ENCODE measurements at regions not wholly inside any gene's neighbourhood (a gene's known extent, or its start where the extent isn't known, plus 50 kb on each side); places are given as distances from the start of the nearest gene placed in this dataset.

DNA sequence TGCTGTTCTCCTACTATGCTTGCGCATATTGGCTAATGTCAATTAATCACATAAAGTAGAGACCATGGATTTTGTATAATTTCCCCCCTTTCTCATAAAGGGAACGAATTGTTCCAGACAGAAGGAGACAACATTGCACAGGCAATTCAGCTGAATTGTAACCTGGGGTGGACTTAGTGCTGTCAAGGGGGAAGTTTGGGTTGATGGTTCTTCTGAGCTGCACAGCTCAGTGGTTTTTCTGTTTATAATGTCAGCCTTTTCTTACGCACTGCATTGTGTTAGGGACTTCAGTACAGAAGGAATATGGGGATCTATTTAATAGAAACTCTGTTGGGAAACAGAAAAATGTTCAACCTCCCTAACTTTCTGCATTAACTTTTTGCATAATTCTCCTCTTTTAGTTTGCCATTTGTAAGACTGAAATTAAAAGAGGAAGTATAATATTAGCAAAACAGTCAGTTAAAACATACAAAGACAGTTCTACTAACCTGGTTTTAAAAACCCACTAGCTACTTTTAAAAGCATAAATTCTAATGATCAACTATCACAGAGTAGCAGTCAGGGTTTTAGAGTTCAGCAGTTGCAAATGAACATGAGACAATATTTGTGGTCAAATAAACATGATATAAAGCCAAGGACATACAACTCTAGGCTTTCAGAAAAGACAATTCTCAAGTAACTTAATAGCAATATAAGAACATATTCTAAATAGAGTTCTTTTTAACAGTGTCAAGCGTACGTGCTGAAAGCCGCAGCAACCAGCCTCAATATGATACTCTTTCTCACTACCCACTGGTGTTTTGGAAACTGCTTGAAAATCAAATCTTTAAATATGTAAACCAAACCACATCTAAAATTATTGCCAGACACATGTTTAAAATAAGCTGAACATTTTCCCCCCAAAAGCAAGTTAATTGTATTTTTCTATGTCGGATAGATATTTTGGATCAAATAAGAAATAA, 393.0 kb downstream of the FSCB start:
- Mint-ChIP-seq H3K4me3 (no peak overlapping the region), H3K27ac (no peak overlapping the region)
- ATAC-seq: no peak

DNA sequence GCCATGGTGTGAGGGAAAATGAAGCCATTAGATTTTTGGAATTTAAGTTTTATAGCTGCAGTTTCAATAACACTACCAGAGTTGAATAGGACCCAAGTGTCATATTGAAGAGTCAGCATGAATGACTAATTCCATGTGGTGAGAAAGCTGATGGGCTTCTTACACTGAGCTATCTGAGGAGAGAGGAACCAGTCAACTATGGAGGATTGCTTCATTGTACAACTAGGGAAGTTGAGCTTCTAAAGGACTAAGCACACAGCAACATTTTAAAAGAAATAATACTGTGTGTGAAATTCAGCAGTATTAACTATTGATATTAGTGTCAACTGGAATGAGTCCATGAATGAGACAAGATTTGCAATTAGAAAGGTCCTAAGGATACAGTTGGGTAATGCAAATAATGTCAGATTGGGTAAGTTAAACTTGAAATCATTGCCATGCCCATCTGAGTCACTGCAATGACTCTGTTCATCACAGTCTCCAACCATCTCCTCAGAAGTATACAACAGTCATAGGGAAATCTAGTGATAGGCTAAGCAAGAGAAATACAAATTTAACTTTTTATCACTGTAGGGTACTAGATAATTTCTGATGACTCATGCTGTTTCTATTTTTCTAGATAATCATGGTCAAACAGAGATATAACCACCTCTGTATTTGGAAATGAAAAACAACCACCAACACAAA, 394.2 kb downstream of the FSCB start:
- H3K36me3 Mint-ChIP-seq: no peaks in the 10 kb centered on the region
- no peaks in the 10 kb centered on the region for H3K27me3 Mint-ChIP-seq
- no peak for DNase-seq (ENCODE audit: low spot score)

More for the DNA sequence above, 393.0 kb downstream of the FSCB start:
- H3K36me3 Mint-ChIP-seq: no peaks in the 10 kb centered on the region
- H3K27me3 Mint-ChIP-seq: no peaks in the 10 kb centered on the region
- H3K9me3 Mint-ChIP-seq: peaks cover 21% of the 10 kb centered on the region
- H3K4me1 Mint-ChIP-seq (ENCODE audit: low read depth in 2 of 2): no peaks in the 10 kb centered on the region
- no peak for DNase-seq (ENCODE audit: low spot score)

DNA sequence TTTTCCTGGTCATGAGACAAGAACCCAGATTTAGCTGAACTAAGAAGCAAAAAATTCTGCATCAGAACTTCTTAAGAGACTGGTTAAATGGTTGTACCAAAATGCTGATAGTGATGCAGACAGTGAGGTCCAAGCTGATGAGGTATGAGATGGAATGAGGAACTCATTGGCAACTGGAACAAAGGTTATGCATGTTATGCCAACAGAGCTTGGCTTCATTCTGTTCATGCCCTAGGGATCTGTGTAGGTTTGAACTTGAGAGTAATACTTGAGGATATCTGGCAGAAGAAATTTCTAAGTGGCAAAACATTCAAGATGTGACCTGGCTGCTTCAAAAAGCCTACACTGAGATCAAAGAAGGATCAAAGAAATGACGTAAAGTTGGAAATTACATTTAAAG, 398.0 kb downstream of the FSCB start:
- ATAC-seq: no peak
- no peaks in the 10 kb centered on the region for H3K27me3 Mint-ChIP-seq
- H3K4me3 Mint-ChIP-seq: no peak overlapping the region
- H3K36me3 Mint-ChIP-seq: no peaks in the 10 kb centered on the region
- H3K9me3 Mint-ChIP-seq: peaks cover 22% of the 10 kb centered on the region
- no peaks in the 10 kb centered on the region for H3K4me1 Mint-ChIP-seq (ENCODE audit: low read depth in 2 of 2)
- no peak for DNase-seq (ENCODE audit: low spot score)
- H3K27ac Mint-ChIP-seq: no peak overlapping the region

More for the DNA sequence above, 394.2 kb downstream of the FSCB start:
- Mint-ChIP-seq H3K4me3 (no peak overlapping the region), H3K4me1 (ENCODE audit: low read depth in 2 of 2) (no peaks in the 10 kb centered on the region), H3K27ac (no peak overlapping the region), H3K9me3 (peaks cover 20% of the 10 kb centered on the region)
- no peak for ATAC-seq

DNA sequence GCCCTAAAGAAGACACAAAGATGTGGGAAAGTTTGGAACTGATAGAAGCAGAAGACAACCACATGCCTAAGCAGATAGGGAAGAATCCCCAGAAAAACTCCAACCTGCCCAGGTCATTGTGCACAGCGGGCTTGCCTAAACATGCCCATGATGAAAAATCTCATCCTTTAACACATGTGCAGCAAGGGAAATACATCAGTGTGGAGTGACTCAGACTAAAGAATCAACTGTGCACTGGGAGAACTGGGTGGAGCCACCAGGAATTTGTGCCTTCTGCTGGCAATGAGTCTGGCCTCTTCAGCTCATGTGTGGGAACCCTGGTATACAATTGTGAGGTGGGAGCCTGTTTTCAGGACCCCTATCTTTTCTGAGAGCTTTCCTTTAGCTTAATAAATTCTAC, 398.5 kb downstream of the FSCB start:
- H3K27ac Mint-ChIP-seq: no peak overlapping the region
- no peaks in the 10 kb centered on the region for H3K27me3 Mint-ChIP-seq
- H3K36me3 Mint-ChIP-seq: no peaks in the 10 kb centered on the region
- no peak overlapping the region for H3K4me3 Mint-ChIP-seq
- no peak for ATAC-seq
- peaks cover 22% of the 10 kb centered on the region for H3K9me3 Mint-ChIP-seq
- no peaks in the 10 kb centered on the region for H3K4me1 Mint-ChIP-seq (ENCODE audit: low read depth in 2 of 2)
- no peak for DNase-seq (ENCODE audit: low spot score)

DNA sequence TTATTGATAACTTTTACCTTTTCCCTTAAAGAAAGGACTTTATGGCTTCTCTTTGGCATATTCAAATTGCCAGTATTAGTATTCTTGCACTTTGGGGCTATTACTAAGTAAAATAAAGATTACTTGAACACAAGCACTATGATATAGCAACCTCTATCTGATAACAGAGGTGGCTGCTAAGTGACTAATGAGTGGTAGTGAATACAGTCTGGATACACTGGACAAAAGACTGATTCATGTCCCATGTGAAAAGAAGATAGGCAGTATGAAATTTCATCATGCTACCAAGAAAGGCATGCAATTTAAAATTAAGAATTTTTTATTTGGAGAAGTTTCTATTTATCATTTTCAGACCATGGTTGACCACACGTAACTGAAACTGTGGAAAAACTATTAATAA, 399.9 kb downstream of the FSCB start:
- H3K4me3 Mint-ChIP-seq: no peak overlapping the region
- no peak for DNase-seq (ENCODE audit: low spot score)
- no peak for ATAC-seq
- no peak overlapping the region for H3K27ac Mint-ChIP-seq
- H3K36me3 Mint-ChIP-seq: no peaks in the 10 kb centered on the region
- no peaks in the 10 kb centered on the region for H3K4me1 Mint-ChIP-seq (ENCODE audit: low read depth in 2 of 2)
- H3K27me3 Mint-ChIP-seq: no peaks in the 10 kb centered on the region
- peaks cover 16% of the 10 kb centered on the region for H3K9me3 Mint-ChIP-seq

DNA sequence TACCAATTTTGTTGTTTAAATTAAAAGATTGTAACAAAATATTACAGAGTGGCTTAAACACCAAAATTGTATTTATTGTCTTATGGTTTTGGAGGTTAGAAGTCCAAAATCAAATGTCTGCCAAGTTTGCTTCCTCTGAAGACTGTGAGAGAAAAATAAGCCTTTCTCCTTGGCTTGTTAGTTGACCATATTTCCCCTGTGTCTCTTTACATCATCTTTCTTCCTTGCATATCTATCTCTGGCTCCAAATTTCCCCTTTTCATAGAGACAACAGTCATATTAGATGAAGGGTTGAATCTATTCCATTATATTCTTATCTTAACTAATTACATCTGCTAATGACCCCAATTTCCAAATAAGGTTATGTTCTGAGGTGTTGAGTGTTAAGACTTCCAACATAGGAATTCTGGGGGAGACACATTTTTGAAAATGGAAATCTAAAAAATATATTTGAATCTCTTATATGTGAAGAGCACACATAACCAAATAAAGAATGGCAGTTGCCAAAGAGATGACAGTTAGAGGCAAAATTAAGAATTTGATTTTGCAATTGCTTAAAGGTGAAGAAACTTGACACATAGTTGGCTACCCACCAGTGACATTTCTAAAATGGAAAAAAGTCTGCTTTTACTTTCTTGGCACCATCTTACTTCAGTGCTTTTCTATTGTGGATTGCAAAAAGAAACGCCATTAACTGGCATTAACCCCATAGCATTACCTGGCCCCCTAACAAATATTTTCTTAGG, 407.2 kb downstream of the FSCB start:
- no peak overlapping the region for H3K4me3 Mint-ChIP-seq
- H3K27me3 Mint-ChIP-seq: no peaks in the 10 kb centered on the region
- no peaks in the 10 kb centered on the region for H3K4me1 Mint-ChIP-seq (ENCODE audit: low read depth in 2 of 2)
- ATAC-seq (no peak), DNase-seq (ENCODE audit: low spot score) (no peak)
- H3K36me3 Mint-ChIP-seq: peaks cover 6% of the 10 kb centered on the region
- H3K27ac Mint-ChIP-seq: no peak overlapping the region
- peaks cover 14% of the 10 kb centered on the region for H3K9me3 Mint-ChIP-seq

DNA sequence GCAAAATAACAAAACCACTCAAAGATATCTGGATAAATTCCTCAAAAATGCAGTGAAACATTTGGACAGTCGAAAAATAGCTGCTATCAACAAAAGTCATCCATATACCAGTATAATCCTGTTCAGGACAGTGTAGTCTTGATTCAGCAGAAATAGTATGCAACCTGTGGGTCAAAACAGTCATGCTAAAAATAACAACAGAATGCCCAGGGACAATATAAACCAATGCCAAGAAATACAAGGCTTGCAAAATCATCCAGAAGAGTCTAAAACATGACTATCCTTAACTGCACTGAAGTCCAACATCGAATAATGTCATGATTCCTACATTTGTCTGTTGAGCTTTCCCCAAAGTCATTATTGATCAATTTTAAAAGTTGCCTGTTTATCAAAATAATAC, 425.9 kb downstream of the FSCB start:
- no peak for ATAC-seq
- Mint-ChIP-seq H3K4me3 (no peak overlapping the region), H3K27ac (no peak overlapping the region)

DNA sequence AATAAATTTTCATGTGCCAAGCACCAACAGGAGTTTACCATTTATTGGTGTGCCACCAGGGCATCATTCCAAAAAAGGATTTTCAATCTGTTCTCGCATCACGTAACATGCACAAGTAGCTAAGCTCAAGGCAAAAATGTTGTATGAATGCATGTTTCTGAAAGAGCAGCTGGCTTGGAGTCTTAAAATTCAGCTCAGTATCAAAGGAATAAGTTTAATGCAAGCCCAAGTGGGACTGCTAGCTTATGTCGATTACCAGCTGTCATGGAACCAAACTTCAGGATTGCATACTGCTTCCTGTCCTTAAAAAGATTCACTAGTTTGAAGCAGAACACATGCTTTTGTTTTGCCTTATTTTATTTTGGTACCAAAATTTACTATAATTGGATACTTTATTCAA, 437.0 kb downstream of the FSCB start:
- Mint-ChIP-seq H3K36me3 (no peaks in the 10 kb centered on the region), H3K27ac (no peak overlapping the region), H3K27me3 (no peaks in the 10 kb centered on the region), H3K9me3 (no peaks in the 10 kb centered on the region), H3K4me3 (no peak overlapping the region), H3K4me1 (ENCODE audit: low read depth in 2 of 2) (no peaks in the 10 kb centered on the region)
- ATAC-seq (no peak), DNase-seq (ENCODE audit: low spot score) (no peak)

More for the DNA sequence above, 425.9 kb downstream of the FSCB start:
- H3K4me1 Mint-ChIP-seq (ENCODE audit: low read depth in 2 of 2): no peaks in the 10 kb centered on the region
- H3K36me3 Mint-ChIP-seq: no peaks in the 10 kb centered on the region
- H3K9me3 Mint-ChIP-seq: peaks cover 15% of the 10 kb centered on the region
- no peak for DNase-seq (ENCODE audit: low spot score)
- no peaks in the 10 kb centered on the region for H3K27me3 Mint-ChIP-seq

DNA sequence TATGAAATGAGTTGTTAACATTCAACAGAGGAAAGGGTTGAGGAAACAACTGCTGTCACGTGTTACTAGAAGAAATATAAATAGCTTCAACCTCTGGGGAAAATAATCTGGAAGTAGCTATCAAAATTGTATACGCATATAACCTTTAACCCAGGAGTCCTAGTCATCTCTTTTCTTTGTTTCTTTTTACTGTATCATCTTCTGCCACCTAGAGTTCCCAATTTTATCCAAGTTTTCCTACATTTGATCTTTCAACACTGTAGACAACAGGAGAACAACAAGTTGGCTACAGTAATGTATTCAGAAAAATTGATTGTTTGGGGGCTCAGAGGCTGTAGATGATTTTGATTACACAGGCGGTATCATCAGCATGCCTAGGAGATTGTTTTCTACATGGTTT, 453.7 kb downstream of the FSCB start:
- Mint-ChIP-seq H3K4me3 (no peak overlapping the region), H3K27me3 (no peaks in the 10 kb centered on the region), H3K27ac (no peak overlapping the region), H3K4me1 (ENCODE audit: low read depth in 2 of 2) (no peaks in the 10 kb centered on the region), H3K36me3 (no peaks in the 10 kb centered on the region), H3K9me3 (peaks cover 18% of the 10 kb centered on the region)
- DNase-seq (ENCODE audit: low spot score): no peak
- ATAC-seq: no peak

DNA sequence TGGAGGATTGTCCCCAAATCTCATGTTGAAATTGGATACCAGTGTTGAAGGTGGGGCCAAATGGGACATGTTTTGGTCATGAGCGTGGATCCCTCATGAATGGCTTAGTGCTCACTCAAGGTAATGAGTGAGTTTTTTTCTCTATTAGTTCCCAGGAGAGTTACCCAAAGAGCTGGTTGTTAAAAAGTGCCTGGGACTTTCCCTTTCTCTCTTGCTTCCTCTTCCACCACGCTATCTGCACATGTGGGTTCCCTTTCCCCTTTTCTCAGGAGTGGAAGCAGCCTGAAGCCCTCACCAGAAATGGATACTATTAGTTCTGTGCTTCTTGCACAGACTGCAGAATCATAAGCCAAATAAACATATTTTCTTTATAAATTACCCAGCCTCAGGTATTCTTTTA, 465.4 kb downstream of the FSCB start:
- peaks cover 16% of the 10 kb centered on the region for H3K9me3 Mint-ChIP-seq
- H3K36me3 Mint-ChIP-seq: peaks cover 8% of the 10 kb centered on the region
- no peak overlapping the region for H3K27ac Mint-ChIP-seq
- DNase-seq (ENCODE audit: low spot score): no peak
- H3K4me3 Mint-ChIP-seq: no peak overlapping the region
- H3K27me3 Mint-ChIP-seq: no peaks in the 10 kb centered on the region
- no peaks in the 10 kb centered on the region for H3K4me1 Mint-ChIP-seq (ENCODE audit: low read depth in 2 of 2)
- no peak for ATAC-seq

DNA sequence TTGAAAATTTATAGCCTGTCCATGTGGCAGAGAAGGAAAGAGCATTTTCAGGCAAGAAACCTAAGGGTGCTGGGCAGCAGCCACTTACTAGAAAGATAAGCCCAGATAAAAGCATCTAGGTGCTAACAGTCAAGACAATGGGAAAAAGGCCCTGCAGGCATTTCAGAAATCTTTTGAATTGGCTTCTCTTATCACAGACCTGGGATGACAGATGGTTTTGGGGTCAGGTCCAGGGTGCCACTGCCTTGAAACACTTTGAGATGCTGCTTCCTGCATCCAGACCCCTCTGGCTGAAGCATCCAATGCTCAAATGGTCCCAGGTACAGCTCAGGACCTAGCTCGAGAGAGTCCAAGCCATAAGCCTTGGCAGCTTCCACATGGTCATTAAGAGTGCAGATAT, 466.5 kb downstream of the FSCB start:
- H3K27ac Mint-ChIP-seq: no peak overlapping the region
- H3K36me3 Mint-ChIP-seq: peaks cover under 1% of the 10 kb centered on the region
- no peak for ATAC-seq
- H3K4me3 Mint-ChIP-seq: no peak overlapping the region
- no peak for DNase-seq (ENCODE audit: low spot score)
- peaks cover 14% of the 10 kb centered on the region for H3K9me3 Mint-ChIP-seq
- H3K27me3 Mint-ChIP-seq: no peaks in the 10 kb centered on the region
- H3K4me1 Mint-ChIP-seq (ENCODE audit: low read depth in 2 of 2): no peaks in the 10 kb centered on the region

DNA sequence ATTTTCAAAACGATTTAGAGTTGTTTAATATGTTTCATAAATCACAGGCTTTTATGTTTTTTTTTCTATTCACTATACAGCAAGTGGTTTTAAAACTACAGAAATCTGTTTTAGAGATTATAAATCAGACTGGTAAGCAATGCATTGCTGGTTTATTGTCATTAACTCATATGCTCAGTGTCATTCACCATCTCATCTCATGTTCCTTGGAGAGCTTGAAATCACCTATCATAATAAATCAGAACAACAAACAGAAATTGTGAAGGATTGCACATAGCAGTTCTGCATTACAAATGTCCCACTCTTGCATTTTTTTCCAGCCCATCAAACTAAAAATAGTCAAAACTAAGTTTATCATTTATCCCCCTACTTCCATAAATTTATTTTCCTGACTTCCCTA, 470.8 kb downstream of the FSCB start:
- Mint-ChIP-seq H3K36me3 (no peaks in the 10 kb centered on the region), H3K9me3 (peaks cover 21% of the 10 kb centered on the region), H3K4me1 (ENCODE audit: low read depth in 2 of 2) (no peaks in the 10 kb centered on the region), H3K27ac (no peak overlapping the region), H3K27me3 (no peaks in the 10 kb centered on the region), H3K4me3 (no peak overlapping the region)
- no peak for DNase-seq (ENCODE audit: low spot score)
- ATAC-seq: no peak

DNA sequence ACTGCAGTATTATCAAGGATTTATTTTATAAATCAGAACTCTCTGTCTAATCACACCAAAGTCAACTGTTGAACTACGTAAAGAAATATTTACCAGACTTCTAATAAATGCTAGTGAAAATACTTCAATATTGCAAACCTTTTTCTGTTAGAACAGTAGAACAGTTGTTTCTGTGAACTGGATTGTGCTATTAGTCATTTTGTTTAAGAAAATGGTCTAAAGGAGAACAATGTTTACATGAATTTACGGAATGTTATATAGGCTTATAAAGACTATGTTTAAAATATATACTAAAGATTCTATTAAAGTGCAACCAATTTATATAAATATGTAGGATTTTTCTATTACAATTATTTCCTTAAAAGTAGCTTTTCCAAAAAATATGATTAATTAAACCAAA, 471.4 kb downstream of the FSCB start:
- no peaks in the 10 kb centered on the region for H3K36me3 Mint-ChIP-seq
- H3K27me3 Mint-ChIP-seq: no peaks in the 10 kb centered on the region
- DNase-seq (ENCODE audit: low spot score): no peak
- H3K4me3 Mint-ChIP-seq: no peak overlapping the region
- no peak overlapping the region for H3K27ac Mint-ChIP-seq
- H3K4me1 Mint-ChIP-seq (ENCODE audit: low read depth in 2 of 2): no peaks in the 10 kb centered on the region
- H3K9me3 Mint-ChIP-seq: peaks cover 21% of the 10 kb centered on the region
- no peak for ATAC-seq

All from natural killer cell treated with Interleukin-12 subunit alpha and Interleukin-12 subunit beta and Interleukin-15 and Interleukin-18, amount 100 ng/mL, for 72 hours (primary cell).